K562 (cell line): ENCODE measurements at regions not wholly inside any gene's neighbourhood (a gene's known extent, or its start where the extent isn't known, plus 50 kb on each side); places are given as distances from the start of the nearest gene placed in this dataset.

Source experiments
- ATAC-seq: fragments of 200-7000 bp; cut with Tn5 transposase; 3 replicates; pipeline ENCODE4 v1.9.1; 2020; ENCODE audit warnings: moderate library complexity
- BruUV-seq: library from RNA; stranded (reverse); fragments of 400-500 nt; replicated peaks from 2 replicates; lab custom pipeline; 2021; lab: Mats Ljungman, UMichigan
- CTCF ChIA-PET: fragments of 300-600 bp; formaldehyde crosslinking; extraction: SDS; loops from one replicate; lab custom pipeline; 2021; ENCODE audit warnings: low intra/inter-chr PET ratio; lab: Yijun Ruan, JAX
- POLR2A ChIA-PET: fragments of 300-600, 350-650 bp; sonication (Branson Sonifier 250); formaldehyde crosslinking; extraction: SDS; loops from one replicate; lab custom pipeline; 2021; ENCODE audit warnings: antibody characterized with exemption, inconsistent platforms; lab: Yijun Ruan, JAX
- DNase-seq, 4 experiments: peaks; one replicate each; pipeline versions ENCODE4 v3.0.0 to v3.0.0-alpha.2; 2011 to 2018; ENCODE audit warnings: low spot score in 3 of 4, mixed read lengths in 3 of 4; ENCODE audit errors: extremely low read depth in 1 of 4
- FAIRE-seq: peaks from 2 replicates; lab custom pipeline; 2011; peaks lifted over from hg19 to GRCh38; lab: Jason Lieb, UNC
- H2AFZ ChIP-seq: 2 replicates; pipeline ENCODE4 v1.6.0; 2011; ENCODE audit warnings: low read depth, low read length, control low read depth, inconsistent platforms
- H3K27ac ChIP-seq: fragments of 200-600 bp; 3 replicates; pipeline ENCODE4 v1.8.0; 2011; ENCODE audit warnings: low read depth, mild to moderate bottlenecking, control low read depth, inconsistent platforms, low read length, moderate library complexity, mixed read lengths; ENCODE audit errors: extremely low read depth
- H3K27me3 ChIP-seq, 2 experiments: fragments of 300-600 bp in 1 of 2; 2 replicates in 1 of 2; 3 replicates in 1 of 2; pipeline versions ENCODE4 v1.6.0 to v1.8.0; 2011; ENCODE audit warnings: inconsistent platforms in 2 of 2, low read length in 2 of 2, mild to moderate bottlenecking in 1 of 2, mixed read lengths in 1 of 2, moderate library complexity in 1 of 2; ENCODE audit not compliant: control insufficient read depth in 2 of 2, insufficient read depth in 2 of 2
- H3K36me3 ChIP-seq: fragments of 300-600 bp; 3 replicates; pipeline ENCODE4 v1.8.0; 2011; ENCODE audit warnings: mild to moderate bottlenecking, low read length, inconsistent platforms; ENCODE audit not compliant: control insufficient read depth, insufficient read depth
- H3K4me1 ChIP-seq, 2 experiments: fragments of 200-600 bp in 1 of 2; replicated peaks in 1 of 2; 2 replicates in 1 of 2; 3 replicates in 1 of 2; pipeline versions ENCODE4 v1.5.1 to v1.8.0; 2011; ENCODE audit warnings: inconsistent platforms in 2 of 2, low read length in 2 of 2, mild to moderate bottlenecking in 1 of 2, mixed read lengths in 1 of 2, moderate library complexity in 1 of 2; ENCODE audit not compliant: control insufficient read depth in 2 of 2, insufficient read depth in 2 of 2
- H3K4me2 ChIP-seq: 2 replicates; pipeline ENCODE4 v1.6.1; 2011; ENCODE audit warnings: low read length, control low read depth, inconsistent platforms, mixed read lengths; ENCODE audit not compliant: insufficient read depth
- H3K4me3 ChIP-seq: fragments of 200-600 bp; sonication (generic), shearing (Covaris generic); 2 replicates; pipeline ENCODE4 v1.5.1; 2016; ENCODE audit warnings: control low read depth, inconsistent platforms
- H3K79me2 ChIP-seq: fragments of 200-600 bp; 3 replicates; pipeline ENCODE4 v1.8.0; 2011; ENCODE audit warnings: low read length, inconsistent platforms; ENCODE audit not compliant: control insufficient read depth, insufficient read depth
- H3K9ac ChIP-seq, 2 experiments: 2 replicates each; pipeline versions ENCODE4 v1.6.0 to v1.6.1; 2011; ENCODE audit warnings: low read depth in 2 of 2, low read length in 2 of 2, control low read depth in 1 of 2, inconsistent platforms in 1 of 2, mild to moderate bottlenecking in 1 of 2, mixed read lengths in 1 of 2; ENCODE audit not compliant: insufficient read depth in 1 of 2
- H3K9me1 ChIP-seq: one replicate; pipeline ENCODE4 v1.6.0; 2011; ENCODE audit warnings: inconsistent platforms, mild to moderate bottlenecking, low read length, moderate library complexity; ENCODE audit not compliant: control insufficient read depth, insufficient read depth
- H3K9me3 ChIP-seq: replicated peaks from 2 replicates; pipeline ENCODE4 v1.5.1; 2011; ENCODE audit warnings: low read depth, low read length, inconsistent platforms; ENCODE audit not compliant: control insufficient read depth, insufficient read depth
- H4K20me1 ChIP-seq: replicated peaks from 2 replicates; pipeline ENCODE4 v1.6.1; 2011; ENCODE audit warnings: low read length, inconsistent platforms, mixed read lengths; ENCODE audit not compliant: control insufficient read depth, insufficient read depth
- RAD51 ChIP-seq: fragments of 450-650 bp; IDR thresholded peaks from 2 replicates; pipeline ENCODE4 v1.7.1; 2016; ENCODE audit warnings: low read depth, mild to moderate bottlenecking, borderline replicate concordance
- RFX1 ChIP-seq: fragments of 450-650 bp; IDR thresholded peaks from 2 replicates; pipeline ENCODE4 v1.6.1; 2016; ENCODE audit warnings: mild to moderate bottlenecking, moderate library complexity
- SIN3A ChIP-seq, 2 experiments: fragments of 150-350 bp in 1 of 2; IDR thresholded peaks; 2 replicates each; pipeline ENCODE4 v1.6.1; 2011 to 2016; ENCODE audit warnings: borderline replicate concordance in 2 of 2, low read depth in 2 of 2, low read length in 2 of 2, mild to moderate bottlenecking in 2 of 2, moderate library complexity in 2 of 2; ENCODE audit not compliant: control insufficient read depth in 1 of 2
- SMC3 ChIP-seq: conservative IDR thresholded peaks from 2 replicates; pipeline ENCODE4 v1.6.1; 2011; ENCODE audit warnings: low read depth, low read length, improper control_type of control experiment; ENCODE audit not compliant: insufficient read depth
- WGBS: fragments of 100-300 bp; shearing (Covaris generic); methylation state at CpG from one replicate; pipeline ENCODE4 v1.1.6; 2016; ENCODE audit warnings: low coverage, mixed read lengths; ENCODE audit not compliant: insufficient coverage; ENCODE audit errors: missing lambda C conversion rate; 5-methylcytosine and 5-hydroxymethylcytosine counted together
- in situ Hi-C: fragments of 300-500 bp; cut with MboI; formaldehyde crosslinking; loops from 4 replicates; pipeline ENCODE4 v1.15.0; 2018; ENCODE audit warnings: inconsistent platforms, mixed read lengths
- intact Hi-C: fragments of 100-400 bp; cut with micrococcal nuclease; formaldehyde crosslinking; loops from 2 replicates; pipeline ENCODE4 v1.14.2; 2022

DNA sequence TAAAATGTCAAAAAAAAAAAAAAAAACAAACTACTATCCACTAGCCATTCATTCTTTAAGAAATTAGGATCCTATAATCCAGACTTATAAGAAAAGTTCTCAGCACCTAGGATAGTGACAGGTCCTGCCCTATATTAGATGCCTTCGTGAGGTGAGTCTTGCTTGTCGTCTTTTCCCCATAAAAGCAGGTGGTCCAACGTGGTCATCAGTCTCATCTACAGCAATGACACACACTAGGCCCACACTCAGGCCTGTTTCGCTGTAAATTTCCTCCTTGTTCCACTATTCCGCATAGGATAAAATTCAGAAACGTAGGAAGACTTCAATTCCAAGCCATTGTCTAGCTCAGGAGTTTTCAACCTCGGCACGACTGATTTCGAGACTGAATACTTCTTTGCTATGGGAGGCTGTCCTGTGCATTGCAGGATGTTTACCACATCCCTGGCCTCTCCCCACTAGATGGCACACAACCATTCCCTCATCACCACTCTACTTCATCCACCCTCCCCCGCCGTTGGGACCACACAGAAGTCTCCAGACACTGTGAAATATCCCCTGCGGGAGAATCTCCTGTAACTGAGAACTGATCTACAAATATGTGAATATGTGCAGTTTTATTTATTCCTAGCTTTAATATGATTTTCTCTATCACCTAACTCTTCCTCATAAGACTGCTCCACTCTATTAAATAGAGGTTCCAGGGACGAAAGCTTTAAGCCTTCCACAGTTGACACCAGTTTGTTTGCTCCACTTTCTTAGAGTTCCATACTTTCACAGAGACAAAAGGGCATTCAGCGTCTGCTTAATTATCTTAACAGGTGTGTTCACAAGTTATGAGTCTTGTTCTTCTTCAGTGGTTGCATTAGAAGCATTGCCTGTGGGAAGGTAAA, 346.3 kb downstream of the BMP2 start:
- no peak for FAIRE-seq
- H2AFZ ChIP-seq, result no peak overlapping the region

DNA sequence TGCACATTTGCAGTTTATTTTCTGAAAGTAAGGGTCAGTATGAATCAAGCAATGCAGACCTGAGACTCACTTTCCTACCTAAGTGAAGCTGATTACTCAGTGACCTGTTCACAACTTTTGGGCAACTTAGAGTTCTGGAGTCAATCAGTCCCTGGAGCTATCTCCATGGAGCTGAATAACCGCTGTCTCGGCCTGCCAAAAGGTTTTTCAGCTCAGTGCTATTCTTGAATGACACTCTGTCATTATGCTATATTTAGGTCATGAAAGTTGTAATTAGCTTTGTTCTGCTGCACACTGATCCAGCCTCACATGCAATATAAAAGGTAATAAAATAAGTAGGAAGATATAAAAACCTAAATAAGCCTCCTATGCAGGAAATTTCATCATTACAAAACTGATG, 356.0 kb downstream of the BMP2 start:
- TF ChIP-seq SMC3 (no peak), SIN3A (IDR thresholded peaks at IDR 0.05; ENCODE audit: borderline replicate concordance in 2 of 2, control insufficient read depth in 1 of 2, low read depth in 2 of 2, low read length in 2 of 2) (no peak)
- H3K4me3 ChIP-seq, result no peak overlapping the region
- H4K20me1 ChIP-seq, result no peaks in the 10 kb centered on the region
- H3K27ac ChIP-seq, result no peak overlapping the region
- ChIA-PET POLR2A (no interaction called here), CTCF (no interaction called here)
- no peak for ATAC-seq
- intact Hi-C loops (no loop called here), in situ Hi-C loops (no loop called here)
- no peaks in the 10 kb centered on the region for H3K36me3 ChIP-seq
- no peak for FAIRE-seq
- 0% methylated on average over 2 of the region's 2 CpGs for WGBS
- DNase-seq, result no peak
- H3K27me3 ChIP-seq, result no peaks in the 10 kb centered on the region
- no peaks in the 10 kb centered on the region for H3K79me2 ChIP-seq
- no peak overlapping the region for H3K9ac ChIP-seq
- H3K4me2 ChIP-seq, result no peak overlapping the region
- no peaks in the 10 kb centered on the region for H3K4me1 ChIP-seq
- BruUV-seq, result no TSS peak
- H3K9me1 ChIP-seq, result no peaks in the 10 kb centered on the region
- no peaks in the 10 kb centered on the region for H3K9me3 ChIP-seq
- H2AFZ ChIP-seq, result no peak overlapping the region

More for the DNA sequence above, 346.3 kb downstream of the BMP2 start:
- peak in 1 of 4 experiments; percentile 0 for DNase-seq
- H3K9ac ChIP-seq, result no peak overlapping the region
- TF ChIP-seq RFX1, result no peak
- no peak for TF ChIP-seq RAD51
- TF ChIP-seq, all 486 proteins: peak for 0
- whole genome bisulfite sequencing, result under 1% methylated on average over 14 of the region's 14 CpGs
- H3K27me3 ChIP-seq, result no peaks in the 10 kb centered on the region
- H3K79me2 ChIP-seq, result no peaks in the 10 kb centered on the region
- ChIA-PET CTCF (no interaction called here), POLR2A (no interaction called here)
- no peaks in the 10 kb centered on the region for H4K20me1 ChIP-seq
- H3K36me3 ChIP-seq, result no peaks in the 10 kb centered on the region
- ATAC-seq, result no peak
- H3K4me3 ChIP-seq, result no peak overlapping the region
- H3K9me3 ChIP-seq, result no peaks in the 10 kb centered on the region
- H3K4me2 ChIP-seq, result no peak overlapping the region
- BruUV-seq, result no TSS peak
- no peak overlapping the region for H3K27ac ChIP-seq
- H3K9me1 ChIP-seq, result no peaks in the 10 kb centered on the region
- H3K4me1 ChIP-seq, result no peaks in the 10 kb centered on the region
- in situ Hi-C loops, result no loop called here
- intact Hi-C loops, result no loop called here
